Breast epithelium (tissue), 4 donors: ENCODE measurements at regions not wholly inside any gene's neighbourhood (a gene's known extent, or its start where the extent isn't known, plus 50 kb on each side); places are given as distances from the start of the nearest gene placed in this dataset.

Experiments used
- DNase-seq, 2 donors: peaks; one replicate each; pipeline ENCODE4 v3.0.0-alpha.2; 2019; ENCODE audit warnings: low spot score in 2 of 2
- H3K27ac ChIP-seq, 2 donors: fragments of 200-600 bp; sonication (generic) in 1 of 2; one replicate each; pipeline ENCODE4 v1.5.1; 2016 to 2019; ENCODE audit warnings: mild to moderate bottlenecking in 1 of 2
- H3K27me3 ChIP-seq, 2 donors: fragments of 200-600 bp; sonication (generic) in 1 of 2; one replicate each; pipeline versions ENCODE4 v1.5.1 to v1.6.0; 2017 to 2019; ENCODE audit warnings: control low read depth in 1 of 2, mild to moderate bottlenecking in 1 of 2
- H3K36me3 ChIP-seq: fragments of 200-600 bp; one replicate; pipeline ENCODE4 v1.5.1; 2019
- H3K4me1 ChIP-seq, 2 donors: fragments of 200-600 bp; sonication (generic); one replicate each; pipeline ENCODE4 v1.5.1; 2016 to 2019; ENCODE audit warnings: control low read depth in 1 of 2
- H3K4me3 ChIP-seq, 3 donors: fragments of 200-600 bp; sonication (generic); 1 replicate in 2 of 3; 2 replicates in 1 of 3; pipeline ENCODE4 v1.5.1; 2016 to 2019; ENCODE audit warnings: mild to moderate bottlenecking in 3 of 3, moderate library complexity in 2 of 3
- H3K9me3 ChIP-seq, 2 donors: fragments of 200-600 bp; sonication (generic) in 1 of 2; one replicate each; pipeline ENCODE4 v1.5.1; 2016 to 2019; ENCODE audit warnings: control low read depth in 1 of 2
- CTCF ChIP-seq, 3 donors: fragments of 450-650 bp; IDR thresholded peaks; one replicate each; pipeline ENCODE4 v1.5.1; 2016 to 2017; ENCODE audit warnings: antibody characterized with exemption in 3 of 3, mild to moderate bottlenecking in 3 of 3, moderate library complexity in 3 of 3
- POLR2A ChIP-seq: fragments of 450-650 bp; IDR thresholded peaks from one replicate; pipeline ENCODE4 v1.6.1; 2016; ENCODE audit warnings: antibody characterized with exemption, mild to moderate bottlenecking, moderate library complexity
- POLR2AphosphoS5 ChIP-seq, 3 donors: sonication (generic); formaldehyde crosslinking; IDR thresholded peaks; one replicate each; pipeline ENCODE4 v1.6.1; 2017; ENCODE audit warnings: antibody characterized with exemption in 3 of 3
- intact Hi-C: fragments of 100-400 bp; cut with DNase I; formaldehyde crosslinking; loops from one replicate; pipeline ENCODE4 v1.15.1; 2023; ENCODE audit warnings: low total_unique reads

- Histone ChIP-seq H3K27me3 (no peaks in the 10 kb centered on the region), H3K4me3 (no peak overlapping the region), H3K27ac (no peak overlapping the region), H3K9me3 (no peaks in the 10 kb centered on the region), H3K4me1 (no peaks in the 10 kb centered on the region), H3K36me3 (no peaks in the 10 kb centered on the region)
- TF ChIP-seq CTCF (IDR thresholded peaks at IDR 0.05) (no peak), POLR2A (no peak), POLR2AphosphoS5 (IDR thresholded peaks at IDR 0.05) (no peak)
- DNase-seq, result no peak
- intact Hi-C loops, result no loop called here
Observed at GRCh38 chr7:81273601-81274397, 354.9 kb upstream of the SEMA3C start.

GRCh38 chr7:81272176-81272575 lies 353.3 kb upstream of the SEMA3C start:
- no peaks in the 10 kb centered on the region for H3K4me1 ChIP-seq
- no peak overlapping the region for H3K27ac ChIP-seq
- no peaks in the 10 kb centered on the region for H3K9me3 ChIP-seq
- TF ChIP-seq POLR2AphosphoS5 (IDR thresholded peaks at IDR 0.05), result no peak
- no peak for TF ChIP-seq CTCF (IDR thresholded peaks at IDR 0.05)
- TF ChIP-seq POLR2A, result no peak
- H3K27me3 ChIP-seq, result no peaks in the 10 kb centered on the region
- no peak overlapping the region for H3K4me3 ChIP-seq
- intact Hi-C loops, result no loop called here
- H3K36me3 ChIP-seq, result no peaks in the 10 kb centered on the region
- no peak for DNase-seq

- no peak for DNase-seq
- TF ChIP-seq POLR2A (no peak), CTCF (IDR thresholded peaks at IDR 0.05) (no peak), POLR2AphosphoS5 (IDR thresholded peaks at IDR 0.05) (no peak)
- H3K9me3 ChIP-seq, result peaks cover 0 to 6% of the 10 kb centered on the region in 2 donors
- H3K27me3 ChIP-seq, result no peaks in the 10 kb centered on the region
- no peaks in the 10 kb centered on the region for H3K36me3 ChIP-seq
- H3K4me3 ChIP-seq, result no peak overlapping the region
- H3K4me1 ChIP-seq, result no peaks in the 10 kb centered on the region
- H3K27ac ChIP-seq, result no peak overlapping the region
- intact Hi-C loops, result no loop called here
Observed at GRCh38 chr7:81268551-81268950, 349.7 kb upstream of the SEMA3C start.

- H3K27me3 ChIP-seq, result no peaks in the 10 kb centered on the region
- H3K4me3 ChIP-seq, result no peak overlapping the region
- no peaks in the 10 kb centered on the region for H3K36me3 ChIP-seq
- DNase-seq, result no peak
- intact Hi-C loops, result no loop called here
- TF ChIP-seq POLR2A (no peak), POLR2AphosphoS5 (IDR thresholded peaks at IDR 0.05) (no peak), CTCF (IDR thresholded peaks at IDR 0.05) (no peak)
- no peaks in the 10 kb centered on the region for H3K4me1 ChIP-seq
- H3K9me3 ChIP-seq, result peaks cover 0 to 6% of the 10 kb centered on the region in 2 donors
- H3K27ac ChIP-seq, result no peak overlapping the region
Observed at GRCh38 chr7:81267508-81267907, 348.7 kb upstream of the SEMA3C start.

GRCh38 chr7:81264116-81264515 lies 345.3 kb upstream of the SEMA3C start:
- H3K27me3 ChIP-seq, result no peaks in the 10 kb centered on the region
- H3K4me3 ChIP-seq, result no peak overlapping the region
- H3K36me3 ChIP-seq, result no peaks in the 10 kb centered on the region
- no peak for DNase-seq
- H3K9me3 ChIP-seq, result peaks cover 0 to 18% of the 10 kb centered on the region in 2 donors
- intact Hi-C loops, result no loop called here
- TF ChIP-seq POLR2AphosphoS5 (IDR thresholded peaks at IDR 0.05) (no peak), POLR2A (no peak), CTCF (IDR thresholded peaks at IDR 0.05) (no peak)
- H3K4me1 ChIP-seq, result no peaks in the 10 kb centered on the region
- no peak overlapping the region for H3K27ac ChIP-seq
